ENCODE measurements at regions not wholly inside any gene's neighbourhood (a gene's known extent, or its start where the extent isn't known, plus 50 kb on each side); places are given as distances from the start of the nearest gene placed in this dataset.

DNA sequence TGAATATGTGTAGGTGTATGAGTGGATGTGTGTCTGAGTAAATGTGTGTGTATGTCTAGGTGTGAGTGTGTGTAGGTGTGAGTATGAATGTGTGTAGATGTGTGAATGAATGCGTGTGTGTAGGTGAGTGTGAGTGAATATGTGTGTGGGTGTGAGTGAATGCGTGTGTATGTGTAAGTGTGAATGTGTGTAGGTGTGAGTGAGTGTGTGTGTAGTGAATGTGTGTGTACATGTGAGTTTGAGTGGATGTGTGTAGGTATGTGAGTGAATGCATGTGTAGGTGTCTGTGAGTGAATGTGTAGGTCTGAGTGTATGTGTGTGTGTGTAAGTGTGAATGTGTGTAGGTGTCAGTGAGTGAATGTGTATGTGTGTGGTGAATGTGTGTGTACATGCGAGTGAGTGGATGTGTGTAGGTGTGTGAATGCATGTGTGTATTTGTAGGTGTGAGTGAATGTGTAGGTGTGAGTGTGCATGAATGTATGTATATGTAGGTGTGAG, 201.0 kb upstream of the ZNF536 start:
- no peak for DNase-seq (ENCODE audit: low spot score)

GRCh38 chr19:30171795-30172612, 200.2 kb upstream of the ZNF536 start:
- no peak for DNase-seq (ENCODE audit: low spot score)

DNA sequence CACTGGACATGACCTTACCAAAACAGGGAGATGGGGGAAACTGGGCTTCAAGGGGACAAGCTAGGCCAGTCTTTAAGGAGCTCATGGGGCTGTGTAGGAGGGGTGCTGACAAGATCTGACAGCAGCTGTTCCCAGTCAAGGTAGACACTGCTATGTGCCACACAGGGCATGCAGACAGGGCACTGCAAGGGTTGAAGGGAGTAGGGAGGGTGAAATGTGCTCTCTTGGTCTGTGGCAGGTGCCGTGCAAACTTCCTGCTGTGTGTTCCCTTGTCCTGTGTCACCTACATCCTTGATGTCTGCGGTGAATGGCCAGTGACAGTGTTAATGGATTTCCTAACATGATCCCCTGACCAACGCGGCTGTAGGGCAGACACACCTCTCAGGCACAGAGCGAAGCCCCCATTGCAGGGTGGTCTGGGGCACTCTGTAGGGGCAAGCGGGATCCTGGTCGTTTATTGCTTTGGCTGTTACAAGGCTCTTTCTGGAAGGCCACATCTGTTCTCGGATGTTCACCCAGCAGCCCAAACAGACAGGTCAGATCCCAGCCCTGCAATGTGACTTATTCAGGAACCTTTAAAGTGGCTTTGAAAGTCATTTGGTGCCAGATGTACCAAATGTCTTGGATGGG, 199.5 kb upstream of the ZNF536 start:
- DNase-seq (ENCODE audit: low spot score): no peak

DNA sequence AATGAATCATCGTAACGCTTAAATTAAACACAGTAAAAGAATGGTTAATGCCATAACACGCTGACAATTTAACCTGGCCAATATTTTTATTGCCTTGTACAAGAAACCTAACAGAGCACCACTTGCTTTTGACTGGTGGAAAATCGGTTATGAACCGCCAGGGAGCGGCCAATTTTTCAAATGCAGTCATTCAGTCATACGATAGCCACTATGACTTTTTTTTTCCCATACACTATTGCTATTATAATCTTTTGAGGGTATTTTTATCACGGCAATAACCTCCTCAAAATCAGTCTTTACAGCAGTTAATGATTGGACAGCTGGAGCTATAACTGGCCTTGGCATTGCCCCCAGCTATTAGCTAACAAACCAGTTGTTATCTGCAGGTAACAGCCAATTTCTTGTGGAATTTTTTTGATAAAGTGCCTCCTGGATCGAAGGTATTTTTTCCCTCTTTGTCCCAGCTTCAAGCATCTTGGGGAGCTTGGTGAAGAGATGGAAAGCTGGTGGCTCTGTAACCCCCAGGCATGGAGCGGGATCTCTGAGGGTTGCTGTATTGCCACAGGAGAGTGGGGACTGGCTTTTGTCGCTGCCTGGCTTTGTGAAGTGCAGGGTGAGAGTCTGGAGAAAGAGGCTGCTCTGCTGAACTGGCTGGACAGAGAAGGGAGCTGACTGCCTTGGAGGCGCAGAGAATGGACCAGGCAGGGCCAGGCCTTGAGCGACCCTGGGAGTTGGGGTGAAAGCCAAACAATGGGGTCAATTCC, 198.4 kb upstream of the ZNF536 start:
- DNase-seq (ENCODE audit: low spot score): no peak

DNA sequence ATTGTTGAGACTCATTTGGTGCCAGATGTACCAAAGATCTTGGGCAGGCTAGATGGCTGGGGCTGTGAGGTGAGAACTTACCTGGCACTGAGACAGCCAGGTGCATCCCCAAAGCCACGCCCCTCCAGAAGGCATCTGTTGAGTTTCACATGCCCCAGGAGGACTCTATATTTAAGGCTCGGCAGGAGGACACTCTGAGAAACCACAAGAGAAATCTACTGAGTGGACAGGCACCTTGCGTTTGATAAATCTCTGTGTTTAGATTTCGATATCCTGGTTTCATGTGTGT, 197.9 kb upstream of the ZNF536 start:
- DNase-seq (ENCODE audit: low spot score): no peak

DNA sequence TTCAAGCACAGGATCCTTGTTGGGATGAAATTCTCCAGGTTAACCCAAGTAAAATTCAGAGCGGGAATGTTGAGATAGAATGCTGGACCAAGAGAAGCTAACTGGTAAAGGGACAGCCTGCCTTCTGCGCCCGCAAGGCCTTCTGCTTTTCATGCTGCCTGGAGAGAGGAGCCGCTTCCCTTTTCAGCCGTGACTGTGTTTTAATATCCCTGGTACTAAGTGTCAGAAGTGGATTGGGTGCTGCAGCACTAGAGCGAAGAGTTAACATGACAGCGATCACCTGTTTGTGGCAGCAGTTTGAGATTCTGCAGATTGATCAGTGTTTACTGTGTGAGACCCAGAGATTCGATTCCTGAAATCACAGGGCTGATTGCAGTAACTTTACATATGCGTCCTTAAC, 197.4 kb upstream of the ZNF536 start:
- no peak for DNase-seq (ENCODE audit: low spot score)

GRCh38 chr19:30175987-30176386, 196.2 kb upstream of the ZNF536 start:
- no peak for DNase-seq (ENCODE audit: low spot score)

- DNase-seq (ENCODE audit: low spot score): no peak
These were observed 193.3 kb upstream of the ZNF536 start for GRCh38 chr19:30178721-30179402.

DNA sequence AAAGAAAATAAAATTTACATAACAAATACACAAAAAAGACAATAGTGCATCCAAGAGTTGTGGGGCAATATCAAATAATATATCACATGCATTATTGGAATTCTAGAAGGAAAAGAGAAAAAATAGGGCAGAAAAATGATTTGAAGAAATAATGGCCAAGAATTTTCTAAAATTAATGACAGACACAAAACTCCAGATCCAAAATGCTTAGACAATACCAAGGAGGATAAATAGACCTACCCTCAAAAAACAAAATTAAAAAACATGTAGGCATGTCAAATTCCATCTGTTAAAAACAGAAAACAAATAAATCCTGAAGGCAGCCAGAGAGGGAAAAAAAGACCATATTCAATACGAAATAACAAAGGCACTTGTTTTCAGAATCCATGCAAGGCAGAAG, 191.5 kb upstream of the ZNF536 start:
- DNase-seq (ENCODE audit: low spot score): no peak

- DNase-seq (ENCODE audit: low spot score): no peak
These were observed 188.2 kb upstream of the ZNF536 start for GRCh38 chr19:30183807-30184490.

- no peak for DNase-seq (ENCODE audit: low spot score)
These were observed 170.1 kb upstream of the ZNF536 start for GRCh38 chr19:30202060-30202600.

DNA sequence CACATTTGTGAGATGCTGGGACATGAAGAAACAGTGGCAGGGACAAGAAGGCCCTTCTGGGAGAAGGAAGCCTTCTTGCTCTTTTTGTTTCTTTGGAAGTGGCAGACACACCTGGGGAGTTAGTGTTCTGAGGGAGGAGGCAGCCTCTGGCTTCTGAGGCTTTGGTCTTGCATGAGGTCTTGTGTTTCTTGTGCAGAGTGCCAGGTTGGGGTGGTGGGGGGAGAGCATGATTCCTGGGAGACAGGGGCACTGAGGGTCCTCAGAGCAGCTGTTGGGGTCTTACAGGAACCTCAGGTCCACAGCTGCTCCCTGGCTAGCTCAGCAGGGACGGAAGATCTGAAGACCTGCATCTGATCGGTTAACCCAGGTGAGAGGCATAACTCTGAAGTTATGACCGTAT, 167.5 kb upstream of the ZNF536 start:
- no peak for DNase-seq (ENCODE audit: low spot score)

GRCh38 chr19:30206187-30206586, 166.0 kb upstream of the ZNF536 start:
- DNase-seq (ENCODE audit: low spot score): no peak

GRCh38 chr19:30207357-30207756, 164.8 kb upstream of the ZNF536 start:
- DNase-seq (ENCODE audit: low spot score): no peak

GRCh38 chr19:30208436-30209060, 163.6 kb upstream of the ZNF536 start:
- no peak for DNase-seq (ENCODE audit: low spot score)

DNA sequence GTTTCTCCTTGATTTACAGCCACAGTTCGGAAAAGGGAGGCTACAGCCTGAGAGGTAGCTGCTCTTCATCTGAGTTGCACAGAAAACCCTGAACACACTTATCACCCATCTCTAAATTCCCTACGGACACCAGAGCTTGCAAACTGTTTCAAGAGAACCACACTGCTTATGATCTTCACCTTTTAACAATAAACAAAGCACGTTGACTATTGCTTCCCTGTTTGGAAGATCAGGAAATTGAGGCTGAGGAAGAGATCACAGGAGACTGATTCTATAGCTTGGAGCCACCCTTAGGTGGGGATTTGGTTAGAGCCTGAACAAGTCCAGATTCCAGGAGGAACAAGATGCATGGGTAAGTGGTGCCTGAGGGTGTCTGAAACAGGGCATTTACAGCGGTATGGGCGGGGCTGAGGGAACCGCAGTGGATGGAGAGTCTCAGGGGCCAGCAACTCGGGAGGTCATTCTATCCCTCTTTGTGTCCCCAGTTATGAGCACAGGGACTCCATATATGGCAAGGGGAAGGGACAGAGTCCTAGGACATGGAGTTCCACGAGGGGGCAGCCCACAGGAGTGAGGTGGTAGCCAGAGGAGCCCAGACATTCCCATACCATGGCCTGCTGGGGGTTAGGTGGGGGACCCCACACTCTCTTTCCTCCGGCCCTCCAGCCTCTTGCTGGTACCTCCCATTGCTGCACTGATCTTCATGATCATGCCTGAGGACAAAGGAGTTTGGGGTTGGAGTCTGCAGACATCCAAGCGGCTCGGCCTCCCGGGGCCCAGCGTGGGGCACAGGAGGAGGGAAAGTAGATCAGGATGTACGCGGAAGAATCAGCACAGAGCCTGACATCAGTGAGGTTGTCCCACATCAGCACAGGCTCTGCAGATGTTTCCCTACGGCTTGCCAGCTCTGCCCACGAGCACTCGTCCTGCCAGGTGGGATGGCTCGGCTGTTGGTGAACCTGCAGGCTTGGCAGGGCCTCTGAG, 162.3 kb upstream of the ZNF536 start:
- no peak for DNase-seq (ENCODE audit: low spot score)

- DNase-seq (ENCODE audit: low spot score): no peak
These were observed 159.6 kb upstream of the ZNF536 start for GRCh38 chr19:30212574-30212973.

GRCh38 chr19:30214651-30215051, 157.5 kb upstream of the ZNF536 start:
- DNase-seq (ENCODE audit: low spot score): no peak

- no peak for DNase-seq (ENCODE audit: low spot score)
These were observed 156.9 kb upstream of the ZNF536 start for GRCh38 chr19:30215248-30215647.

DNA sequence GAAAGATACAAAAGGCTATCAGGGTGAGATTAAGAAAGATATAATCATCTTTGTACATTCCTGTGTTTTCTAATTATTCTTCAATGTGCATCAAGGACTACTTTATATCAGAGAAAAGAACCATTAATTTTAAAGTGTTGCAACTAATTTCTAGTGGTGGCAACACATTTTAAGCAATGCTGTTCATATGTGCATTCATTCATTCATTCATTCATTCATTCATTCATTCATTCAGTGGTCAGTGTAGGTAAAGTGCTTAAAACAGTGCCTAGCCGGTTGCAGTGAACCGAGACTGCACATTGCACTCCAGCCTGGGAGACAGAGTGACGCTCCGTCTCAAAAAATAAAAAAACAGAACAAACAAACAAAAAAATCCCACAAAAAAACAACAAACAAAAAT, 155.7 kb upstream of the ZNF536 start:
- no peak for DNase-seq (ENCODE audit: low spot score)
